ENCODE measurements at regions not wholly inside any gene's neighbourhood (a gene's known extent, or its start where the extent isn't known, plus 50 kb on each side); places are given as distances from the start of the nearest gene placed in this dataset.

DNA sequence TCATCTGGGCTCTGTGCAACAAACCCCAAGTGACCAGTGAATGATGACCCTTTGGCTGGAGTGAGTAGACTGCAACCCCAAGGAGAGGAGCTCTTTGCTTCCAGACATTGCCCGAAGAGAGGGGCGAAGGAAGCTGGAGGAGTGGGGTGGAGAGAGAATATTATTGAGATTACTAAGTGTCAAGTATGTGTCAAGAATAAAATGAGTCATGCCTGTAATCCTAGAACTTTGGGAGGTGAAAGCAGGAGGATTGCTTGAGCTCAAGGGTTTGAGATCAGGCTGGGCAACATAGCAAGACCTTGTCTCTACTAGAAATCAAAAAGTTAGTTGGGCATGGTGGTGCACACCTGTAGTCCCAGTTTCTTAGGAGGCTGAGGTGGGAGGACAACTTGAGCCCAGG lies 142.0 kb upstream of the CCL2 start:
- DNase-seq = no peak

DNA sequence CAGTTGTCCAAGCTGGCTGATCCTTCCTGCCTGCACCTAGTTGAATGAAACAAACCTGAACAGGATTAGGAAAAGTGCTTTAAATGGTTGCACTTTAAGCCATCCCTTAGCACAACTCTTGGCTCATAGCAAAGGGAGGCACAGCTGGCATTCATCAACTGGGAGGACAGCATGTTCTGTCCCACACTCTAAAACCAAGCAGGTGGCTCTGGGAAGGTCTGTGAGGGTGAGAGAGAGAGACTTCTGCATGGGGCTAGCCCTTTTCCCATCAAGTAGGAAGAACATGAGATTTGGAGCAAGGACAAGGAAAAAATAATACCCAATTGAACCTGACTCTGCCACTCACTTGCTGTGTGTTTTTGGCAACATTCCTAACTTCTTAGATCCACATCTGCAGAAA lies 140.9 kb upstream of the CCL2 start:
- DNase-seq = no peak

DNA sequence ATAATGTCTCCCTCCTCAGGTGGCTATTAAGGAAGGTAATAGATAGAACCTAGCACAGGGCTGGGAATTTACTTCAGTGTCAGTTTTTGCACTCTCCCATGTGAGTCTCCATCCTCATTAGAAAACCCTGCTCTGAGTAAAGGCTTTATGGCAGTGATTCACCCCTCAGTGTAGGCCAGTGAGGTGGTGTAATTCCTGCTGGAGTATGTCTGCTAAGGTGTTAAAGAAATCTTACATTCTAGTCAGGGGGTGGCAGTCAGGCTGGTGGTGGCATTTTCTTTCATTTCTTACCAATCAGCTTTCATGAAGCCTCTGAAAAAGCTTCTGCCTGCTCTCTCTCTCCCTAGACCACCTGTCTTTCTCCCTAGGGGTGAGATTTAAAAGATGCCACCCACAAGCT lies 138.8 kb upstream of the CCL2 start:
- no peak for DNase-seq

DNA sequence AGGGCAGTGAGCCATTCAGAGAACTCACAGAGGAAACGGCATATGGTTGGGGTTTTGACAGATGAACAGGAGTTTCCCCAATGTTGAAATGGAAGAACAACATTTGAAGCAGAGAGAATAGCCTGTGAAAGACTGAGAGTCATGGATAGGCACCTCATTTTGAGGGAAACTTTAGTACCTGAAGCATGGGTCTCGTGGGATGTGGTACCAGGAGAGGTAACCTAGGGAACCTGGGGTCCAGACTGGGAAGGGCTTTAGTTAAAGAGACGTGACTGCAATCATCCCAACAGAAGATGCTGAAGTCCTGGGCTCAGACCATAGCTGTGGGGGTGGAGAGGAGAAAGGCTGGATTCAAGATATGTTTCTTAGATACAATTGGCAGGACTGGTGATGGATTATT lies 137.8 kb upstream of the CCL2 start:
- no peak for DNase-seq

DNA sequence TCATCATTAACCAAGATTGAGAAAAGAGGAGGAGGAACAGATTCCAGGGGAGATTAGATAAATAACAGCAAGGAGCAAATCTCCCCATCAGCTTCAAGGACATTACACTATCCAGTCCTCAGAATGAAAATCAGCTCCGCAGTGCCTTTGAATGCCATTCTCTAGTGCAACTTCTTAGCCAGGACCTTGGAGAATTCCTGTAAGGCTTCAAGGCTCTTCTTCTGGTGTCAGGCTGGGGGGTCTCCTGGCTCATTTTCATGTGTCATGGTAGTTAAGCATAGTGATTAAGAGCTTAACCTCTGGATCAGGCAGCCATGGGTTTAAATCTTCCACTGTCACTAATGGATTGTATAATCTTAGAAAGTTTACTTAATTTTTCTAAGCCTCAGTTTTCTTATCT lies 137.3 kb upstream of the CCL2 start:
- no peak for DNase-seq

DNA sequence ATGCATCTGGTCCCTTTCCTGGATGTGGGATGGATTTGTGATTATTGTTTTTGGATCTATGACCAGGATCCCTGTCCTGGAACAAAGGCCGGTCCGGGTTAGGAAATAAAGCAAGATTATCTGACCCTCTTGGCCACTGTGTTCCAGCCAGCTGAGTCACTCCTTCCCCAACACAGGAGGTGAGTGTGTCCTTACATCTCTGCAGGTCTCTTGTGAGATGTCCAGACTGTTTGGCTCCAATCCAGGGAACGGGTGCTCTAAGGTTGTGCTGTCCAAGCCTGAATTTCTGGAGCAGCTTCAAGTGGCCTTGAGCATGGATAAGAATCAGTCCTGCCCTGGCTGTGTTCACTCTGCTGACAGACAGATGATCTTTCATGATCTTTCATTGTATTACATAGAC lies 136.5 kb upstream of the CCL2 start:
- DNase-seq = no peak

DNA sequence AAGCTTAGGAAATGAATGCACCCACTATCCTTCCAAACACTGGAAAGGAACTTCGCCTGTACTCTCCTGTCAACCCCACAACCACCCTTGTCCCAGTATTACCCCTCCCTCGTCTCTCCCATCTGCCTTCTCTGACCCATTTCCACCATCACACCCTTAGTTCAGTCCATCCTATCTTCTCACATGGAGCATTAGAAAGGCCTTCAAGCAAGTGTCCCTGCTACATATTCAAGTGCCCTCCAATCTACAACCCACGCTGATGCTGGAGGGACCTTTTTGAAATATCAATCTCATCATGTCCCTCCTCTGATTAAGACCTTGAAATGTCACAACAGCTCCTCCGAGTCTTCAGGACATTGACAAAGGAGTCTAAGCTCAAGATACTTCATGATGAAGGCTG lies 133.8 kb upstream of the CCL2 start:
- no peak for DNase-seq

DNA sequence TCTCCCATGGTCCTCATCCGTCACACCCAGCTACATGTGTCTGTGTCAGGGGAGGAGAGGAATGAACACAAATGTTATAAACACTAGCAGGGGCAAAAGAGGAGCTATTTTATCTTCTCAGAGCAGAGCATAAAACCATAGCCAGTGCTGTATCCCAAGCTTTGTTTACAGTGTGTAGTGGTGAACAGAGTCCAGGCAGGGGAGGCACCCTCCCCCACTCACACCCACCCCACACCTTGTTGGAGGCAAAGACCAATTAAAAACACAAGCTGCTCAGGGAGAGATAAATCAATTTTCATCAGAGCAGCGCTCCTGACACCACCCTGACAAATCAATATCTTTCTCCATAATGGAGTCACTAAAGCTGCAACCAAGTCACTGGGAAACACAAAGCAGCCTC lies 132.6 kb upstream of the CCL2 start:
- no peak for DNase-seq

DNA sequence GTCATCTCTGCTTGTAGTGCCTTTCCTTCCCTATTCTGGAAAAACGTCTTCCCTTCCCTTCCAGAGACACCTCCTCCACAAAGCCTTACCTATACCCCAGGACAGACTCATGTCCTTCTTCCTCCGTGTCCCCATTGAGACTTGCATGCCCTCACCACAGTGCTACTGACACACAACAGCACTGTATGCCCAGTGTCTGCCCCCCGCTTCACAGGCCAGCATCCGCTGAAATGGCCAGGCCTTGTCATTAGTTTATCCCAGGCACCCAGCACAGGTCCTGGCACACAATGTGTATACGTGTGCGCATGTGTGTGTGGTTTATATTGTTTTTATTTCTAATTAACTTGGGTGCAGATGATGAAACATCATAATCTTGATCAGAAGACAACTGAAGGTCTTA lies 130.1 kb upstream of the CCL2 start:
- DNase-seq = no peak

DNA sequence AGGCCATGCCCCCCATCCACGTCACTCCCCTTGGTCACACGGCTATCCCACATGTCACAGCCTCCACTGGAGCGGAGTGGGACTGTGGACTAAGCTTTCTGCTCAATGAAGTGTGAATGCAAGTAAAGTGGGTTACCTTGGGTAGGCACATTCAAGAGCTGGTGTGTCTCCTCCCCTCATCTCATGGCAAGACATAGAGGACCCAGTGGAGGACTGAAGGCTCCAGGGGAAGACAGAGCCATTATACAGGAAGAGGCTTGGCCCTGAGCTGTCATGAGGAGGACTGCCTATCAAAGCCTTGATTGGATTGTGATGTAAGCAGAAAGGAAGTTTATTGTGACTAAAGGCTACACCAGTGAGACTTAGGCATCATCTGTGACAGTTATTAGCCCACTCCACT lies 129.2 kb upstream of the CCL2 start:
- no peak for DNase-seq

DNA sequence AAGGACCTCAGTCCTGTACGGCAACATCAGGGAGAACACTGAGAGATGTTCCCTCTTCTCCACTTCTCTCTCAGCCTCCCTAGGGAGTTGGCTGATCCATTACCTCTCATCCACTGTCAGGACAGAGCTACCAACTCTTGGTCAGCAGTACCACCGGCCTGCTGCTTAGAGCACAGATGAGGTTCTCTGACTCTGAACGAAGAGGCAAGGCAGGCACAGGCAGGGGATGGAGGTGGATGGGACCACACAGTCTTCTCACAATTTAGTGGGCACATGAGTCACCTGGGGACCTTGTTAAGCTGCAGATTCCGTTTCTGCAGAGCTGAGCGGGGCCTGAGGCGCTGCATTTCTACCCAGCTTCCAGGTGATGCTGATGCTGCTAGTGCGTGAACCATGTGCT lies 128.6 kb upstream of the CCL2 start:
- DNase-seq = no peak

DNA sequence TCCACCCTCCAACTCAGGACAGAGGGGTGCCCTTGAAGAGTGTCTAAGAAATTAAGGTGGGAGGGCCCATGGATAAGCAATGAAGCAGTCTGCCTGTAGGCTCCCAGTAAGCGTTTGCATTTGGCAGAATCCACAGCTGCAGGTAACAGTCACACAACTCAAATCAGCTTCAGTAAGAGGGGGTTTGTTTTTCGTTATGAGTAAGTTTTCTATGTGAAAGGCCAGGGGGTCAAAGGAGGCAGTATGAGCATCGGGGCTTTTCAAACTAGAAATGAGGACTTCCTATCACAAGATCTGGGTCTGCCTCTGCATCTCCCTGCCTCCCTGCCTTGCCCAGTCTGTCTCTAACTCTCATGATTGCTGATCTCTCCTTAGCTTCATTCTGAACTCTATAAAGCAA lies 128.1 kb upstream of the CCL2 start:
- no peak for DNase-seq

DNA sequence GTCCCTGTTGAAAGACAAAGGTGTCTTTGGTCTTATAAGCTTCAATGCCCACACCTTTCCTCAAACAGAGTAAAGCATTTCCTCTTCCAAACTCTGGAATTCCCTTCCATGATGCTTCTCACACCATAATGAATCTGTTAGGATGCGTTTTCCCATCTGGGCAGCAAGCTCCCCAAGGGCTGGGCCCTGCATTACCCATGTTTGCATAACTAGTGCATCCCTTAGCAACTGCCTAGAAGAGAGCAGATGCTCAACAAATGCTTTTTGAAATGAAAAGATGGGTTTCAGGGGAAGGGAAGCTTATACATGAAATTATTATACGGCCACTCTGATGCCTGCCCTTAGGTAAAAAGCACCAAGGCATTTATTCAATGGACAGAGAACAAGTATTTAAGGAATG lies 124.5 kb upstream of the CCL2 start:
- DNase-seq = no peak

DNA sequence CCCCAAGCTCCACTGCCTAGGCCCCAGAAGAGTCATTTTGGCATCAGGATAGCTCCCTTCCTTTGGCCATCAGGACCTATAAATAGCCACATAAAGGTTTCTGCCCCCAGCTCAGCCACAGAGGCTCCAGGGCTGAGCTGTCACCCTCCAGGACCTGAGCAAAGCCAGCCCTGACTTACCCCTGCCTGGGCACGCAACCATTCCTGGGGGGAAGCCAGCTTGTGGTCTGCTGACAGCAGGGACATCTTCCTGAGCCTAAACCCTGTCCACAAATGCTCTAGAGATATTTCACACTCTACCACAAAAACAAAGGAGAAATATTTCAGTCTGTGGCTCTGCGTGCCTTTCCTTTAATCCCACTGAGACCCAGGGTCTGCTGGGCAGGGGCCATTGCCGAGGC lies 123.7 kb upstream of the CCL2 start:
- DNase-seq = peak; percentile 14

DNA sequence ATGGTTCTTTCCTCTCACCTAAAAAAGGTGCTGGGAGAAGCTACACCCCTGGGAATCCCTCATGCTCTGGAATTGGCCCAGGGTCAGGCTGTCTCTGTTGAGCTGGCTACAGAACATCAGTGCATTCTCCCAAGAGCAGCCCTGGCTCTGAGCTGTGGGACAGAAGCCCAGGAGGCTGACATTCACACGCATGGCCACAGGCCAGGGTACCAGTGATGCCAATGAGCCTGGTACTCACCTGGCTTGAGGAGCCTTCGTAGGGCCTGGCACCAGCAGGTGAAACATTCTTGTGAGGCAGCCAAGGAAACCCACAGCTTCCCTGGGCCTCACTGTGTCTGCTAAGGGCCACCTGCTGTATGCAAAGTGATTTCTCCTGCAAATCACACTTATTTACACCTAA lies 121.7 kb upstream of the CCL2 start:
- no peak for DNase-seq

DNA sequence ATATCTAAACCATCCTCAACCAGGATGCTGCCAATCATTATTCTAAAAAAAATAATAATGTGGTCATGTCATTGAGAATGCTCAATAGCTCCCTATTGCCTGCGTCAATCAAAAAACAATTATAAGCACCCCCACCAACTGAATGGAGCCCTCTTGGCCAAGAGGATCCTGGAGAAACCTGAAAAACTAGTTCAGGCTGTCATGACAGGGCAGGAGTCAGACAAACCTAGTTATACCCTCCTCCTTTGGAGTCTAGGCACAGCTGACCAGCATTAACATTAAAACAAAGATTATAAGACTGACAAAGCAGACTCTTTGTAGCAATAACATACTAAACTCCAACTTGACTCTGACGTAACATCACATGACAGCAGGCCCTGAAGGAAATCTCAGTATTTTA lies 119.2 kb upstream of the CCL2 start:
- DNase-seq = no peak

DNA sequence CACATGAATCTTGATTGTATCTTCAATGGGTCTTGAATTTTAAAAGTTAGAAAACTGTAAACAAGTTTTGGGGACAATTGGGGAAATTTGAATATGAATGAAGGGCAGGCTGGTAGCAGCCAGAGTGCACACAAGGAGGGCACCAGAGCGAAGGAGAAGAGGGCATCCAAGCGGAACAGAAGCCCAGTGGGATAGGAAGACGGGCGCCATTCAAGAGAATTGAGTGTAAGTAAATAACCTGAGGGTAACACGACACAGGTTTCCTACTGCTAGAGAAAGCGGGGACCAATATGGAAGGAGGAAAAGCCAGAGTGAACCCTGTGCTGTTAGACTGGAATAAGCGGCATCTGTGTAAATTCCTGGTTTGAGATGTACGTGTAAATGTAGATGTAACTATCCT lies 115.1 kb upstream of the CCL2 start:
- DNase-seq = no peak

DNA sequence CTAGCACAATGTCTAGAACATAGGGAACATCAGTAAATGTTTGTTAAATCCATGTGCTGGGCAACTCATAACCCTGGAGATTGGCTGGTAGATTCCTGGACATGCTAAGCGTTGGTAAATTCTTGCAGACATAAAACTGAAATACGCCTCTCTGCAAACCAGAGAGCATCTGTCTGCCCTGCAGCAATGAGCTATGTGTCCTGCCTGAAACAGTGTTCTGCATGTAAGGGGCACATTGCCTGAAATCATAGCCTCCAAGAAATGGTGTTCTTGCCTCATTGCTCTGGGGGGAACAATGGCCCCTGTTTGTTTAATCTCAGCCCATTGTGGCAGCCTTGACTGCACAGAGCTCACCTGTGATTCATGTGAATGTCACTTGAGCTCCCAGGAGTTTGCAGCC lies 113.5 kb upstream of the CCL2 start:
- no peak for DNase-seq

DNA sequence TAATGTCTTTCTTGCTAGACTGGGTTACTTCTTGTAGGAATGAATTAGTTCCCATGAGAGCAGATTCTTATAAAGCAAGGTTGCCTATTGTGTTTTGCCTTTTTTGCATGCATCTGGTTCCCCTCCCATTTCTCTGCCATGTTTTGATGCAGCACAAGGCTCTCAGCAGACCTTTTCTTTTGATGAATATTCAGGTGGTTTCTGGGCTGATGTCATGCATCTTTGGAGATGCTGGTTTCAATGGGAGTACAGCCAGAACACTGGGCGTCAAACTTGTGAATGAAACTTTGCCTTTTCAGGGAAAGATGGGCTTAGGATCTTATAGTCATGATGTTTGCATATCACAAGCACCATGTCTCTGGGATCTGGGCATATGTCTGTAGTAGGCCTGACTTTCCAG lies 111.7 kb upstream of the CCL2 start:
- no peak for DNase-seq

DNA sequence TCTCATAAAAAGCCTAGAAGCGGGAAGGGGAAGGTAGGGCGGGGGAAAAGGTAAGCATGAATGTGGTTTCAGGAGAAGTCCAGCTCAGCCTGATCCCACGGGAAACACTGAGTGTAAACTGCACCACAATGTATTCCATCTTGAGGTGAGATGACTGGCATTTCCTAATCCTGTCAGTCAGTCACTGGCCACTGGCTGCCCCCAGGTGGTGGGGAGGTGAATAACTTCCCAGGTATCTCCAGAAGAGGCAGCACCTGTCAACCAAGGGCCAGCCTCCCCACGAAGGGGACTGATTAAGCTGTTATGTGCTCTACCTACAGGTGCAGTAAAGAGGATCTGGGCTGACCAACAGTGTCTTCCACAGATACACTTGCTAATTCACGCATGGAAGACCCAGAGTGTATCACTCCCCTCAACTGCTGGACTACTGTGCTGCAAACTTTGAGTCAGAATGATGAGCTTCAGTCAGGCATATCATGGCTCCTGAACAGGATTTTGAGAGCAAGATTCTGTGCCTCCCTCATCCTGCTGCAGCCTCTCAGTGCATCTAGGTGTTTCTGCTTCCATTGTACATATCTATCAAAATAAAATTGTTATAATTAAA lies 108.5 kb upstream of the CCL2 start:
- peak; percentile 71 for DNase-seq

DNA sequence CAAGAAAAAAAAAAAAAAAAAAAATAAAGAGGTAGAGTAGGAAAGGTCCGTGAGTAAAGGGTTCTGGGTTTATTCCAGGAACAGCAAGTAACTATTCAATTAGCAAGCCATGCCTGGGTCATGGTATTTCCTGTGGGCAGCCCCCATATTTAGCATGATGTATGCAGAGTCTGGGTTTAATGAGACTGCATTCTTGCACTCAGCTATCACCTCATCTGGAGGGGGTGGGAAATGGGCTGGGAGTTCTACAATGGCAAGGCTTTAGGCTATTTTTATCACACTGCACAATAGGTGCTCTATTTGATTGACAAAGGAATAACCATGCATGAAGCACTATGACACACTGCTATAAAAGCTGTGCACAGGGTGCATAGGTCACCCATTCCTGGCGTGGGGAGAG lies 104.0 kb upstream of the CCL2 start:
- DNase-seq = no peak

DNA sequence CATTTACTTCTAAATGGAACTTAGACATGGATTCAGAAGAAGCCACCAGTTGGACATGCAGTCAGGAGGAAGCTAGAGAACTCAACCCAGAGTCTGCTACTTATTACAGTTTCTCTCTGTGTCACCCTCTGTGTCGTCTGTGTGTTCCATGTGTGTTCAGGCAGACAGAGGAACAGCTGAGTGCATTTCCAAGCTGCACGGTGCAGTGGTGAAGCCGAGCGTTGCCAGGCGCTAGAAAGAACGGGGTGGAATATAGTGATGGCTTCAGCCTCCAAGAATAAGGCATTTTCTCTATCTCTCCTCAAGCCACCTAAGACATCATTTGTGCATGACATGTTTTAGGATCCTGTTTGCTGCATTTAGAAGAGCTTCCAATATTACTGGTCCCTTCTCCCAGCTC lies 101.1 kb upstream of the CCL2 start:
- DNase-seq = no peak

DNA sequence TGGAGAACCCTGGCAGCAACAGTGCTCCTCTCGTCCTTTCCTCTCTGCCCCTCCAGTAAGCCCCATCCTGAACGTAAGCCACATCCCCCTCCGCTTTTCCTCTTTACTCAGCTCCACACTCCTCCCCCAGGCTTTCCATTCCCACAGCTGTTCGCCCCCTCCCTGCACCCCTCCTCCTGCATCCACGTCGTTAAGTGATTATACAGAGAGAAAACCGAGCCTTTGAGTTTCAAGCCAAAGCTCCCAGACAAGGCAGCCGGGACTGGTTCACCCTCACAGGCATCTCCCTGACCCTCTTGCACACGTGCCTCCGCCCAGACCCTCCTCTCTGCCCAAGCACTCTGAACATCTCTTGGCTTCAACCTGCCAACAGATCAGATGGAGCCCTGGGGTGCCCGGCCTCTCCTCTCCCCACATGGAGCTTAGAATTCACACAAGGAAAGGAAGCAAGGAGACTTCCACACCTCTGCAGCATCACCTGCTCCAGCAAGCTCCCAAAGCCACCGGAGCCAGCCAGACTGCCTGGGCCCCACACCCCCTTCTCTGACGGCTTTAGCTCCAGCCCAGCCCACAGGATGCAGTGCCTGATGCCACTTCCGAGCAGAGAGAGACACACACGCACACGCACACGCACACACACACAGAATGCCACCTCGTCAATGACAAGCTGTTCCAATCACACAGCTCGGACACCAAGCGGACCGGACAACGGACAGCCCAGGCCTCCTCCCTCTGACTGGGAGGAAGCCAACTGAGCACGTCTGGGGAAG lies 99.9 kb upstream of the CCL2 start:
- DNase-seq = peak; percentile 59

DNA sequence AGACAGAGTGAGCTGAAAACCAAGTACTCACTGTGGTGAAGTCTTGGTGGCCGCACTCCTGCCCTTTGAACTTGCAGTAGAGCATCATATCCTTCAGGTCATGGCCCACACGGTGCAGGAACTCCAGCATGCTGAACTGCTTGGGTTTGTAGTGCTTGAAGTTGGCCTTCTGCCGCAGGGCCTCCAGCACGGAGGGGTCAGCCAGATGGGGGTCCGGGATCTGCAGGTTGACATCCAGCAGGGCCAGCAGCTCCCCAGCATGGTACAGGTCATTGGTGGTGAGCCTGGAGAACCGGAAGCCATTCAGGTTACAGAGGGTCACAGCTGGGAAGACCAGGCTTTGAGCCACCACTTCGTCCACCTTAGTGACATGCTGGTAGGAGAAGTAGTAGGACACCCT lies 99.1 kb upstream of the CCL2 start:
- DNase-seq = no peak

DNA sequence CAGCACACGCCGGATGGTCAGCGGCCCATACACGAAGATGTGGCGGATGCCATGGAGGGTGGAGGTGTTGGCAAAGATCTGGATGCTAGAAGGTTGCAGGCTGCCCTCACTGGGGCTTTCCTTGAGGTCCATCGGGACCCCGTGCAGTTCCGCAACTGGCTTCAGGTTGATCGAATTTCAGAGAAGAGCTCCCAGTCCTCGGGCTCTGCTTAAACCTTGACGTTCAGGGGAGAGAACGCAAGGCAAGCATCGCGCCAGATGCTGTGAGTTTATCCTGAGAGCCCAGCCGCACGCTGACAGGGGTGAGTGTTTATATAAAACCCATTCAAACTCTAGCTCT lies 98.7 kb upstream of the CCL2 start:
- no peak for DNase-seq
